Smooth muscle cell (in vitro differentiated cells): ENCODE measurements at regions not wholly inside any gene's neighbourhood (a gene's known extent, or its start where the extent isn't known, plus 50 kb on each side); places are given as distances from the start of the nearest gene placed in this dataset.
"Not testable (repeated sequence)": the region's sequence is repeated elsewhere in the genome, so short reads cannot be mapped to it uniquely, and the experiment has no call there.

ENCODE experiments used
- DNase-seq: peaks from one replicate; lab custom pipeline; 2025; ENCODE audit not compliant: unreplicated experiment; lab: John Stamatoyannopoulos, UW
- H2AFZ ChIP-seq: fragments of 200-600 bp; sonication (generic); 2 replicates; pipeline ENCODE4 v1.6.0; 2016; ENCODE audit warnings: antibody characterized with exemption, low read depth, mild to moderate bottlenecking
- H3F3A ChIP-seq: fragments of 200-600 bp; sonication (generic); 2 replicates; pipeline ENCODE4 v1.6.0; 2017; ENCODE audit warnings: antibody characterized with exemption, low read depth
- H3K27ac ChIP-seq: fragments of 200-600 bp; sonication (generic); 2 replicates; pipeline ENCODE4 v1.5.1; 2016; ENCODE audit warnings: low read depth, mild to moderate bottlenecking
- H3K27me3 ChIP-seq: fragments of 200-600 bp; sonication (generic); 2 replicates; pipeline ENCODE4 v1.6.1; 2016; ENCODE audit warnings: low read depth, mild to moderate bottlenecking
- H3K36me3 ChIP-seq: fragments of 200-600 bp; sonication (generic); 2 replicates; pipeline ENCODE4 v1.5.1; 2016; ENCODE audit warnings: low read depth
- H3K4me1 ChIP-seq: fragments of 200-600 bp; sonication (generic); 2 replicates; pipeline ENCODE4 v1.5.1; 2016; ENCODE audit warnings: low read depth
- H3K4me2 ChIP-seq: fragments of 200-600 bp; sonication (generic); 2 replicates; pipeline ENCODE4 v1.6.0; 2016; ENCODE audit warnings: mild to moderate bottlenecking
- H3K4me3 ChIP-seq: fragments of 200-600 bp; sonication (generic); 2 replicates; pipeline ENCODE4 v1.5.1; 2016; ENCODE audit warnings: mild to moderate bottlenecking
- H3K79me2 ChIP-seq: fragments of 200-600 bp; sonication (generic); 2 replicates; pipeline ENCODE4 v1.6.0; 2016; ENCODE audit warnings: low read depth, mild to moderate bottlenecking
- H3K9ac ChIP-seq: fragments of 200-600 bp; sonication (generic); 2 replicates; pipeline ENCODE4 v1.6.0; 2016; ENCODE audit warnings: low read depth
- H3K9me3 ChIP-seq: fragments of 200-600 bp; sonication (generic); replicated peaks from 2 replicates; pipeline ENCODE4 v1.5.1; 2016; ENCODE audit warnings: low read depth
- H4K20me1 ChIP-seq: fragments of 200-600 bp; sonication (generic); 2 replicates; pipeline ENCODE4 v1.6.0; 2016; ENCODE audit warnings: low read depth
- CTCF ChIP-seq: fragments of 200-600 bp; sonication (generic); IDR thresholded peaks from 2 replicates; pipeline ENCODE4 v1.5.1; 2017; ENCODE audit warnings: borderline replicate concordance, mild to moderate bottlenecking, antibody characterized with exemption; ENCODE audit not compliant: insufficient read depth, poor library complexity, severe bottlenecking
- WGBS: methylation state at CpG from one replicate; pipeline ENCODE4 v1.1.7; 2016; ENCODE audit warnings: low lambda C conversion rate; 5-methylcytosine and 5-hydroxymethylcytosine counted together

- H4K20me1 ChIP-seq, result no peaks in the 10 kb centered on the region
- no peaks in the 10 kb centered on the region for H3F3A ChIP-seq
- H3K9ac ChIP-seq, result no peak overlapping the region
- peaks cover 4% of the 10 kb centered on the region for H3K9me3 ChIP-seq
- H3K27ac ChIP-seq, result no peak overlapping the region
- no peaks in the 10 kb centered on the region for H3K79me2 ChIP-seq
- H3K4me3 ChIP-seq, result no peak overlapping the region
- DNase-seq, result no peak
- H3K27me3 ChIP-seq, result no peaks in the 10 kb centered on the region
- TF ChIP-seq CTCF, result no peak
- H3K4me1 ChIP-seq, result peaks cover 11% of the 10 kb centered on the region
- no peak overlapping the region for H2AFZ ChIP-seq
- H3K4me2 ChIP-seq, result no peak overlapping the region
- H3K36me3 ChIP-seq, result no peaks in the 10 kb centered on the region
- WGBS, result 88% methylated on average over 1 of the region's 1 CpG
Measured at GRCh38 chr9:33728613-33729012, 66.7 kb upstream of the PRSS3 start.

GRCh38 chr9:33731142-33731541 is 64.2 kb upstream of the PRSS3 start:
- no peak overlapping the region for H3K27ac ChIP-seq
- H2AFZ ChIP-seq, result no peak overlapping the region
- no peak for DNase-seq
- H3F3A ChIP-seq, result no peaks in the 10 kb centered on the region
- TF ChIP-seq CTCF, result no peak
- 81% methylated on average over 4 of the region's 4 CpGs for WGBS
- peaks cover 4% of the 10 kb centered on the region for H3K9me3 ChIP-seq
- H3K79me2 ChIP-seq, result no peaks in the 10 kb centered on the region
- no peaks in the 10 kb centered on the region for H4K20me1 ChIP-seq
- H3K9ac ChIP-seq, result no peak overlapping the region
- peaks cover 11% of the 10 kb centered on the region for H3K4me1 ChIP-seq
- no peaks in the 10 kb centered on the region for H3K36me3 ChIP-seq
- no peak overlapping the region for H3K4me2 ChIP-seq
- no peaks in the 10 kb centered on the region for H3K27me3 ChIP-seq
- no peak overlapping the region for H3K4me3 ChIP-seq

- Histone ChIP-seq H2AFZ (no peak overlapping the region), H3K9me3 (peaks cover 4% of the 10 kb centered on the region)
- 85% methylated on average over 2 of the region's 2 CpGs for WGBS
Measured at GRCh38 chr9:33731625-33732024, 63.7 kb upstream of the PRSS3 start.

GRCh38 chr9:33734247-33734940 is 61.0 kb upstream of the PRSS3 start:
- peak overlapping the region; percentile 39 for H3K27ac ChIP-seq
- H3K4me3 ChIP-seq, H3K9me3 ChIP-seq, H4K20me1 ChIP-seq, H3K27me3 ChIP-seq, H2AFZ ChIP-seq, H3K79me2 ChIP-seq, H3F3A ChIP-seq, DNase-seq, H3K4me2 ChIP-seq, H3K9ac ChIP-seq, H3K36me3 ChIP-seq: not testable (repeated sequence)
- peaks cover 11% of the 10 kb centered on the region for H3K4me1 ChIP-seq
- 90% methylated on average over 5 of the region's 5 CpGs for WGBS

More at GRCh38 chr9:33731625-33732024, 63.7 kb upstream of the PRSS3 start:
- Histone ChIP-seq H3K36me3 (no peaks in the 10 kb centered on the region), H3K4me1 (peaks cover 11% of the 10 kb centered on the region), H4K20me1 (no peaks in the 10 kb centered on the region), H3K4me2 (no peak overlapping the region), H3K9ac (no peak overlapping the region), H3K27me3 (no peaks in the 10 kb centered on the region), H3K4me3 (no peak overlapping the region), H3F3A (no peaks in the 10 kb centered on the region), H3K79me2 (no peaks in the 10 kb centered on the region), H3K27ac (no peak overlapping the region)
- no peak for TF ChIP-seq CTCF
- no peak for DNase-seq

GRCh38 chr9:33734941-33735835 is 60.2 kb upstream of the PRSS3 start:
- not testable (repeated sequence) for H3K4me2 ChIP-seq, H3K9ac ChIP-seq, H3K4me3 ChIP-seq, H3F3A ChIP-seq, H4K20me1 ChIP-seq, H3K9me3 ChIP-seq, H3K79me2 ChIP-seq, H3K36me3 ChIP-seq, H3K27me3 ChIP-seq, DNase-seq, H3K4me1 ChIP-seq, H2AFZ ChIP-seq
- H3K27ac ChIP-seq, result peak overlapping the region; percentile 39
- WGBS, result 67% methylated on average over 6 of the region's 6 CpGs
